ENCODE measurements at regions not wholly inside any gene's neighbourhood (a gene's known extent, or its start where the extent isn't known, plus 50 kb on each side); places are given as distances from the start of the nearest gene placed in this dataset.
"Not testable (repeated sequence)": the region's sequence is repeated elsewhere in the genome, so short reads cannot be mapped to it uniquely, and the experiment has no call there.

DNA sequence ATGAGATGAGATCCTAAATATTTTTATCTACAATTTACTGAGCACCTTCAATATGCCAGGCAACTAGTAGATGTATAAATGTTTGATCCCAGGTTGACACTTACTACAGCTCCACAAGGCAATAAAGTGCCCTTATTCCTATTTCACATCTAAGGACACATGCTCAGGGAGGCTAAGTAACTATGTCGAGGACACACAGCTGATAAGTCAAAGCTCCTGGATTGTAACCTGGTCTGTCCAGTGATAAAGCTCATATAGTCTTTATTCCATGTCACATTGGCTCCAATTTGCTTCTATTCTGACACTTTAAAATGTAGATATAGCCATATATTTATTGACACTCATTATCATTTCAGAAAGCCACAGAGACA is 93.8 kb upstream of the BMAL1 start:
- DNase-seq, result no peak

DNA sequence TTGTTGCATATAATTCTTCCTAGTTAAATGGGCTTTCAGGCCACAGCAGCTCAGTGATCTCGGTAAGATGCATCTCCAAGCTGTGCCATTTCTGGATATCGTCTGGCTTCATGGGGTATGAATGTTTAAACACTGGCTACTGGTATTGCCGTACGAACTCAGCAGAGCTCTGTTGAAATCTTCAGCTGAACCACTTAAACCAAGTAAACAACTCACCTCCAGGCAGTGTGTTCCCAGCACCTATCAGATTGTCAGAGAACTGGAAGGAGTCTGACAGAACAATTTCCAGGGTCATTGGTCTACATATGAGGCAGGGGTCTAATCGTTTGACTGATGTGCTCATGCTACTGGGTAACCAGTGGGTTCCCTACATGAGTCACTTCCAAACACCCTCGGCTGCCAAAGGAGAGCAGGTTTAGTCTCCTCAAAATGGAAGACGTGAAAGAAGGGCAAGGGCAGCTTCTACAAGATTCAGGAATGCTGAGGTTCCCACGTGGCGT is 93.2 kb upstream of the BMAL1 start:
- no peak for DNase-seq

DNA sequence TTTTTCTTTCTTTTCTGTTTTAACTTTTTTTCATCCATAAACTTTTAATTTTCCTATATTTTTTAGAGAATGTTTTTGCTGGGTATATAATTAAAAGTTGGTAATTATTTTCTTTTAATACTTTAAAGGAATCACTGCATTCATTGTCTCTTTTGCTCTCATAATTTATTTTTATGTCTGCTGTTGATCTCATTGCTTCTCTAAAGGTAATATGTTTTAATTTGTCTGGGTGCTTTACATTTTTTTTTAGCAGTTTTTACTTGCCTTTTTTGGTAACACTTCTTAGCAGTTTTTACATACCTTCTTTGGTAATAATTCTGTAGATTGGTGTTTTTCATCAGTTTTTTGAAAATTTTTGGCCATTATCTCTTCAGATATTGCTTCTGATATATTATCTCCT is 89.4 kb upstream of the BMAL1 start:
- DNase-seq, result no peak

DNA sequence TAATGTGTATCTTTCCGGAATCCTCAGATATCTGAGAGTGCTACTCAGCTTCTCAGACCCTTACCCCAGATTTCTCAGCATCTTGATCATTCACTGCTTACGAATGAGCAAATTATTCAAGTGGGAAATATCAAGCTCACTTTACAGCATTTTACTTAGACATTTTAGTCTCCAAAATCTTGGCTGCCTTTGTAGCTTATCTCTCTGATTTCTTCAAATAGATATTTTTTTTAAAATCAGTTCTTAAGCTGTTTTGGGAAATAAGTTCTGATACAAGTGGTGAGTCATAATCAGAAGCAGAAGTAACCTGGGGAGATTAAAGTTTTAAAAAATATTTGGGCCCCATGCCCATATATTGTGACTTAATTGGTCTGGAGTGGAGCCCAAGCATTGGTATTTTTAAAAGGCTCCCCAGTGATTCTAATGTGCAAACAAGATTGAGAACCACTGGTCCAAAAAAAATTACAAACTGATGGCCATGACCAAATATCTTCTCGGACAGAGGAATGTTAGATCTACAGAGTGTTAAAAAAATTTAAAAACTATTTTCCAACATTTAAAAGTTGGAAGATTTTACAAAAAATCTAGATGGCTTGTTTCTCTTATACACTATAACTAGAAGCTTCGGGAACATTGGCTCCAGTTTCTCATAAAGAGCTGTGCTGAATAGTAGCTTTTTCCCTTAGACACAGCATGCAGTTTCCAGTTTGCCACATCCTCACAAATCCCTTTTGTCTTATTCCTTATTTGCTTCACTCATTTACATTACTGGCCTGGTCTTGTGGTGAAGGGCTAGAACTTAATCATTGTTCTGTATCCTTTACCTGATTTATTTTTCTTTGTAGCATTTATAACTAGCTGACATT is 87.8 kb upstream of the BMAL1 start:
- no peak for DNase-seq

DNA sequence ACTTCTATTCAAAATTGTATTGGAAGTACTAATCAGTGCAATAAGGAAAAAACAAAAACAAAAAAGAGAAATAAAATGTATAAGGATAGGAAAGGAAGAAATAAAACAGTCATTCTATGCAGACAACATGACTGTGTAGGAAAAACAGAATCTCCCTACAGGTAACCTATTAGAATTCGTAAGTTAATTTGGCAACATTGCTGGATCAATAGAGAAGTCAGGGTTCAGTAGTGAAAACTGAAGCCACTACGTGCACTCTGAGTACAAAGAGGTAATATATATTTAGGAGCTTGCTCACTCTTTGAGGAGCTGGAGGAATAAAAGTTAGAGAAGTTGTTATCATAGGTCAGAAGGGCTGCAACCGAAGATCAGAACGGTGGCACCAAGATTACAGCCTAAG is 84.0 kb upstream of the BMAL1 start:
- DNase-seq, result no peak

DNA sequence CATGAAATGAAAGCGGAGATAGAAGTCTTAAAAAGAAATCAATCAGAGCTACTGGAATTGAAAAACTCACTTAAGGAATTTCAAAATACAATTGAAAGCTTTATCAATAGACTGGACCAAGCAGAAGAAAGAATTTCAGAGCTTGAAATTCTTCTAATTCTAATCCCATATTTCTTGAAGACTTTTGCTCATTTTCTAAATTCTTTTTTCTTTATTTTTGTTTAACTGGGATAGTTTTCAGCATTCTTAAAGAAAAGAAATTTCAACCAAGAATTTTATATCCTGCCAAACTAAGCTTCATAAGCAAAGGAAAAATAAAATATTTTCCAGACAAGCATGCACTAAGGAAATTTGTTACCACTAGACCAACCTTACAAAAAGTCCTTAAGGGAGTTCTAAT is 80.2 kb upstream of the BMAL1 start:
- not testable (repeated sequence) for DNase-seq

DNA sequence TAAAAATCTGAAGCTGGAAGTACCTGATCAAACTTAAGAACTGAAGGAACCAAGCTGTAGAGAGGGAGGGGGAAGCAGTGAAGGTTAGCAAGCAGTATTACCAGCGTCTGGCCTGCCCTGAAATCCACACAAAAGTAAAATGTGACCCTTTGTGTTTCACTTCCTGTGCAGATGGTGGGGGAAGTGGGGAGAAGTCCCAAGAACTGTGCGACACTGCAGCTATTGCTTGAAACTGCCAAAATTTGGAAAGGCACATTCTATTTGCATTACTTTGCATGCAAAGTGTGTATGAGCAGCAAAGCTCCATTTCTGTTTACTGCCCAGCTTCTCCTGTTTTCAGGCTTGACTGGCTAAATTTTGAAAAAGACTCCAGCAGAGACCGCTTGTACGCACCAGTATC is 72.1 kb upstream of the BMAL1 start:
- no peak for DNase-seq

DNA sequence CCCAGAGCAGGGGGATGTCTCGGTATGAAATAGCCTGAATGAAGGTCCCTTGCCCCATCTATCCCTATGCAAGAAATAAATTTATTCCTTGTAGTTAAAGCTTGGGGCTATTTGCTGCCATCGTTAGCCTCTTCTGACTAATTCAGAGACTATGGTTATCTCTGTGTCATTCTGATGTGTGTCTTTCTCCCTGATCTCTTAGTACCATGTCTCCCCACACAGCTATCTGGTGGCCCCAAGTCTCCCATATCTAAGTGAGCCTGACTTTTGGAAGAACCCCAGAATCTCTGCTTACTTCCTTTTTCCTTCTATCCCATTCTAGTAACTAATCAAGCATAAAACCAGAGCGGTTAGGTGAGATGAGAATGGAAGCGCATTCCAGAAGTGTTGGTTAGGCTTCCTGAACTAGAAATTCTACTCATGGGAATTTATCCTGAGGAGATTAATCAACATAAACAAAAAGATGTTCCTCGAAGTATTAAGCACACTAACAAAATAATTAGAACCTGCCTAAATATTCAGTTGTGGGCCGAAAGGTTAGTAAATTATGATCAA is 71.4 kb upstream of the BMAL1 start:
- no peak for DNase-seq

DNA sequence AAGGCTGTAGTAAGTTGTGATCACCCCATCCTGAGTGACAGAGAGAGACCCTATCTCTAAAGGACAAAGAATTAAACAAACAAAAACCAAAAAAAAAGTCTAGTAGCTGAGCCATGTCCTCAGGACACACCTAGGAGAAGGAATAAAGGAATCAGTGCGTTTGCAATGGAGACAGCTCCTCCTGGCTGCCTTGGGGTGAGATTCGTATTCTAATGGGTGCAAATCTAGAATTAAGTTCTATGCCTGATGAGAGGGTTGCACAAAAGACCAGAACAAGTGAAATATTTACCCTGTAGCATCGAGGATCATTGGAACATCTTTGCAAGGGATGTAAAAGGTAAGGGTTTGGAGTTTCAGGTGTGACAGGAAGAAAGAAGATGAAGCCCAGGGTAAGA is 70.3 kb upstream of the BMAL1 start:
- DNase-seq, result peak in 1 of 3 experiments; percentile 6

DNA sequence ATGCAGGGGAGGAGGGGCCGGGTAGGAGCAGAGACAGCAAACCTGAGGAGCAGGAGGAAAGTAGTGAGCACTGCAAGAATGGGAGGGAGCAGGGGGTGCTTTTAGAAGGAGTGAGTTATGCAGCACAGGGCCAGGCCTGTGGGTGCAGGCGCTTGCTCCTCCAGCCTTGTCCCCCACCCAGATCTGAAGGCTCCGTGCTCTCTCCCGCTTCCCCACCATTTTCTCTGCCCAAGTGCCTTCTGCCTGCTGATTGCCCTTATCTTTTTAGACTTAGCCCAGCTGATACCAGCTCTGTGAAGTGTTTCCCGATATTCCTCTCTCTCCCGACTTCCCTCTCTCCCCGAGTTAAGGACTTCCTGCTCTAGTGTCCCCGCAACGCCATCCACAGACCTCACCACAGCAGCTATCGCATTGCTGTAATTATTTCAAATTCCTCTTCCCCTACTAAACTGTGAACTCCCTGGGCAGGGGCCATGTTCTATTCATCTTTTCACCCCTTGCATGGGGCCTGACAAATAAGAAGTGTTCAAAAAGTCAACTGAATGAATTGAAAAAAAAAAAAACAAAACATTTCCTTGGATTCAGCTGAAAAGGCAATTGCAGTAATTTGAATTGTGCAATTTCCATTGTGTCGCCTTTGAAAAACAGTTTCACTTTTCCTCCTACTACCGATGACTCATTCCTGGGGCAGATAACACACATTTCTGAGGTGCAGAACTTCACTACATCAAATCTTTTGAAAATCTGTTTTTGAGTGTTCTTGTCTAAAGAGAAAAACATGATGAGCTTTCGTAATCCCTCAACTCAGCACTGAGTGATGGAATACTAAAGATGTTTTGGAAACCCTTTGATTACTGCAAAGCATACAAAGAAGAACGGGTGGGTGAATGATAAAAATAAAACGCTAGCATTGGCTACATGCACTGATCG is 69.7 kb upstream of the BMAL1 start:
- peak in 1 of 3 experiments; percentile 10 for DNase-seq

DNA sequence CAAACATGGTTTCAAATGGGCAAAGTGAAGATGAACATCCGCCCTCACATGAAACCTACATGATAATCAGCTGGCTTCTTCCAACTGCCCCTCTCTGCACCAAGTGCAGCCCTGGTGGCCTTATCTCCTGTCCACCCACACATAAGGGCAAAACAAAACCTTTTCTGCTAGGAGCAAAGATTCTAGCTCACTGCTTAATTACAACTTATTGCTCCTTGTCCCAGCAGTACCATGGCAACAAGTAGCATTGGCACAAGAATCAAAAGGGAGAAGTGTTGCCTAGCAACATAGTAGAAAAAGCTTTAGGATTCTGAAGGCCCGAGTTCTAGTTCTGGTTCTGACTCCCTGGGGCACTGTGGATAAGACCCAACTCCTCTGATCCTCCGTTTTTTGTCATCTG is 68.7 kb upstream of the BMAL1 start:
- peak in 1 of 3 experiments; percentile 56 for DNase-seq

DNA sequence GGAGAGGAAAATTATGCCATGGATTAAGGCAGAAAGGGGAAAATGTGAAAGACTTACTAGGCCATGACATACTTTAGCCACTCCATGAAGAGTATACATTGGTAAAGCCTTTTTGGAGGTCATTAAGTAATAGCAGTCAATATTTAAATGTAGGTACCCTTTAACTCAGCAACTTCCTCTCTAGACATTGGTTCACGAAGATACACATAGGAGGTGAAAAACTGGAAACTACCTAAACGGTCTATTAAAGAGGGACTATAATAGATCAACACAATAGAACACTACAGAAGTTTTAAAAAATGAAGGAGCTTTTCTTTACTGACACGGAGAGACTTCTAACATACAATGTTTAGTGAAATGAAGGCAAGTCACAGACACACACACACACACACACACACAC is 68.2 kb upstream of the BMAL1 start:
- DNase-seq, result no peak

DNA sequence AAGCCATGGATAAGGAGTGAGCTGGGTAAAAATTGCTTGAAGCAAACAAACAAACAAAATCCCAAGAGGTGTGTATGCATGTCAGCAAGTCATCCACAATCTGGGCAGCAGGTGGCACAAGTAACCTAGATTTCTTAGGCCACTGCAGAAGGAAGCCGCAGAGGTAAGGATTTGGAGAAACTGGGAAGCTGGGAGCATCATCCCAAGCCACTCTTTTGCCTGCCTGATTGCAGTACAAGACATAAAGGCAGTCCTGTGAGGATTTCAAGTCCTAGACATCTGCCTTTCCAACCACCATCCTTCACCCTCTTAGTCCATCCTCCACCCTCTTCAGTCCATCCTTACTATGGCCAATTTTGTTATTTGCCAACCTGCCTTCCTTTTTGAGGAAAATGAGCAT is 67.2 kb upstream of the BMAL1 start:
- DNase-seq, result peak; percentile 61 to 86 (median 71)

DNA sequence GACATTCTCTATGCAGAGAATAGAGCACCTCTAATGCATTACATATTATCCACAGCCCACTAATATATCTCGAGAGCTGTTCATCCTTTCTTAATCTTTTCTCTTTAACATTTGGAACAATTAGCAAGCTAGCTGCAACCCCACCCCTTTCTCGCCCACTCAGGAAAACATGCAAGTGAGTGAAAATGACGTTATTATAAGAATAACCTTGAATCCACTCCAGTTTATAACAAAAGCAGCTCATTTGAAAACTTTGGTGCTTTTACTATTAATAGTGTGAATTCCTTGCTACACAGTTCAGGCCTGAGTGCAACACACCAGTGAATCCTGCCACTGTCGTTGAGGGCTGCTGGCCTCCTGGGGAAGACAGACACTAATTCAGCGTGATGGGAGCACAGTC is 63.3 kb upstream of the BMAL1 start:
- no peak for DNase-seq

DNA sequence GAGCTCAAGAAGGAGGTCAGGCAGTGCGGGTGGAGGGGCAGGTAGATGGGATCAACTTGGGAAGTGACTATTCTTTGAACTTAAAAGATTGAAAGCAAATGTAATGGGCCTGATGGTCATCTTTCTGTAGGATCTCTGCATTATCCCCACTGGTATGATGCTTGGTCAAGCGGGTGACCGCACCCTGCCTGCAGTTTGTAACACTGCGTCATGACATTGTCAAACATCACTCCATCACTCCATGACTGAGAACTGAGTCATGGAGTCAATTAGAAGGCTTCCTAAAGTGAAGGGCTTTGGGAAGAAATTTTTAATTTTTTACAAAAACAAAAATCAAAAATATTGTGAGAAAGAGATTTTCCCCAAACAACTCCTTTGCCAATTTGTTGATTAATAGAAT is 62.4 kb upstream of the BMAL1 start:
- DNase-seq, result no peak

DNA sequence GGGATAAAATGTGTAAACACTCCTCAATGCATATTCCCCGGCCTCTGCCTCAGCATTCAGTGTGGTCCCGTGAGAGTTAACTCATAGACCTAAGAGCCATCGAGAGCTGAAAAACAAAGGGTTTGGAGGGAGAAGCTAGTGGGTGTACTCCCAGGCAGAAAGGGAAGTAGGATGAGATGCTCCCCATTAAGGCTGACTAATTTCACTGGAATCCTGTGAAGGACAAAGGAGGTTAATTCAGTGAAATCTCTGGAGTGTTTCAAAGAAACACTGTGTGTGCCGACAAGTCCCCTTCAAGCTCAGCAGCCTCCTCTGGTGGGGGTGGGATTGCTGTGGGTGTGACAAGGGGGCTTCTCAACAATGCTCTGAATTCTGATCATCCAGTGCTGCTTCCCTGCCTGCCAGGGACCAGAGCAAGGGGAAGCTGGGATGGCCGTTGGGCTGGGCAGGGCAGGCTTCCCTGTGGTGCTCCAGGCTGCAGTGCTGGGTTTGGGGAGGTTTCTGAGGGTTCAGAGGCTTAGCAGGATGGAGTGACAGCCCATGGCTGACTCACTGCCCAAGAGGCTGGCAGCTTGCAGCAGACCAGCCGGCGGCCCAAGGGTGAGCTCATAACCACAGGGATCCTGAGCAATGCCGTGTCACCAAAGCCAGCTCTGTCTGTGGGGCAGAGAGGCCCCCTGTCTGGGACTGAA is 61.4 kb upstream of the BMAL1 start:
- DNase-seq, result no peak

DNA sequence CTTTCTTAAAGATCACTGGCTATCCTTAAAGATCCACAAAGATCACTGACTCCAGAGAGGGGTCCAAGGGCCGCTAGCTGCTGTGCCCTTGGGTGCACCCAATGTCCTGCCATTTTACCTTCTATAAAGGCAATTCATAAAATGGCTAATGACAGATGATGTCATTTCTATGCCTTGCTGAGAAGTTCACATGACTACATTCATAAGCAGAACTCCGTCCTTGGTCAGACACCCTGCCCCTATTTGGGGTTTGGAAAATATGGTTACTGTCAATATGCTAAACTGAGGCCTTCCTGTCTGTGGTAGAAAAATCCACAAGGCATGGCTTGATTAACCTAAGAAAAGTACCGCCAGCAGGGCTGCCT is 60.9 kb upstream of the BMAL1 start:
- DNase-seq, result no peak

DNA sequence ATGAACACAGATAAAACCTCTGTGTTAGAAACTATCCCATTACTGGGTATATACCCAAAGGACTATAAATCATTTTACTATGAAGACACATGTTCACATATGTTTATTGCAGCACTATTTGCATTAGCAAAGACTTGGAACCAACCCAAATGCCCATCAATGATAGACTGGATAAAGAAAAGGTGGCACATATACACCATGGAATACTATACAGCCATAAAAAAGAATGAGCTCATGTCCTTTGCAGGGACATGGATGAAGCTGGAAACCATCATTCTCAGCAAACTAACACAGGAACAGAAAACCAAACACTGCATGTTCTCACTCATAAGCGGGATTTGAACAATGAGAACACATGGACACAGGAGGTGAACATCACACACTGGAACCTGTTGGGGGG is 58.9 kb upstream of the BMAL1 start:
- not testable (repeated sequence) for DNase-seq

DNA sequence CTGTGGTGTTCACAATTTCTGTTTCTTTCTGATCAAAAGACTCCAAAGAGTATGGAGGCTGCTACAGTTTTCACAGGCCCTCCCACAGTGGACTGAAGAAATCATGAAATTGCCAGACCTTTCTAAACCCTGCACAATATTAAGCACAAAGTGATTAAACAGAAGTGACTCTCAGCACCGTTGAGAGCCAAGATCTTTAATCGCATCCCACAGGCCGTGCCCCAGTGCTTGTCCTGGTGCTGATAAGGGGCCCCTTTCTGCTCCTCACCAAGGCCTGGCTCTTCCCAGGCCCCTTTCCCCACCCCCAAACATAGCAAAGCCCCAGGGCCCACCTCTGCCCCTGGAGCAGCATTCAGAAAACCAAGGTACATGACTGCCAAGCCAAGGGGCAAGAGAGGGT is 57.4 kb upstream of the BMAL1 start:
- DNase-seq, result no peak

DNA sequence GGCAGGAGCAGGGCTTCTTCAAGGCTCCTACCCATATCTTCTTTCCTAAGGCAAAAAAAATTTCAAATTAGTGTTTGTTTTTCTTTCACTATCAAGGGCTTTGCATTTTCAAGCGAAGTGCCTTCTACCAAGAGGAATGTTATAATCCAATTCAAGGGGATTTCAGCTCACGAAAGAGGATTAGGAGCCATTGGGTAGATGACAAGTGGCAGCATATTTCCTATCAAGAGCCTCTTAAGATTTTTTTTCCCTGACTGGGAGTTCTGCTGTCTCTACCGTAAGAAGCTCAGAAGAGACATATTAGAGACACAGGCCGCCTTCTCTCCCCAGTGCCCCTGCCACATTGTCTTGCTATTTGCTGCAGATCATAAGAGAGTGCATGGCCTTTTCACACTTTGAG is 55.9 kb upstream of the BMAL1 start:
- DNase-seq, result peak in 1 of 3 experiments; percentile 49

DNA sequence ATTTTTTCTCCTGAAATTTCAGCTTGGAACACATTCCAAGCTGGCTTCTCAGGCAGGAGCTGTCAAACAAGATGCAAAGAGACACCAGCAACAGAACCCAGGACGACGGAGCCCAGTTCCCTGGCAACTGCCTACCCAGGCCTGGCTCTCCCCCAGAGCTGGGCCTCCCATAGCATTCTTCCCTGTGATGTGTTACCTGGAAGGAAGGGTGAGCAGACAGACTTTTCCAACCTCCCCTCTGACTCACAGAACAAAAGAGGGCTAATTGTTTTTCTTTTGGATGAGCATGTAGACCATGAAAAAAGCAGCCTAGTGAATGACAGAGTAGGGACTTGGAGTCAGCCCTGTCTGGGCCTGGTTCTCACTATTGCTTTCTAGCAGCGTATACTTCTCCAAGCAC is 55.3 kb upstream of the BMAL1 start:
- DNase-seq, result no peak

DNA sequence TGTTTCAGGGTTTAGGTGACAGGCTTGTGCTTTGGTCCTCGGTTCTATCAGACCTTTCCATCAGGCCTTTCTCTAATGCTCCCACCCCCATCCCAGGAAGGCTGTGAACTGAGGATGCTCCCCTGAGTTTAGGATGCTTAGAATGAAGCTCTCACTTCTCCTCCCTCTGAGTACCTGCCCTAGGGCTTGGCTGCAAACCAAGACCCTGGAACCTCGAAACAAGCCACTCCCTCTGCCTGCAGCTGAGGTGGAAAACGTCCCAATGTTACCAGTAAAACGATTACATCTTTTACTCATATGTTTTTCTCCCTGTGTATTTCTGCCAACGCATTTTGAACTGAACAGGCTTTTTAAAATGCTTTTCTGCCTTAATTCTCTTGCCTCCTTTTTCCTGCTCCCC is 54.5 kb upstream of the BMAL1 start:
- DNase-seq, result no peak

DNA sequence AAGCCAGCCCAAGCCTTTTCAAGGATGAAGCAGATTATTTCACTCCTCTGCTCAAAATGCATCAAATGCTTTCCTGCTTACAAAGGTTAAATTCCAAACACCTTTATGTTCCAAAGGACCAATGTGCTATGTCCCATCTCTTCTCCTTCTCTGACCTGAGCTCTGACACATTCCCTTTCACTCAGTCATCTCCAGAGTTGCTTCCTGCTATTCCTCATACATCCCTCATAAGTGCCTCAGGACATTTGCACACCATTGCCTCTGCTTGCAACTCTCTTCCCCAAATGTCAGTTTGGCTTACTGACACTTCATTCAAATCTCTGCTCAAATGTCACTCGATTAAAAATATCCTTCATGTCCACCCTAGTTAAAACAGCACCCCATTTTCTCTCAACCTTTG is 53.3 kb upstream of the BMAL1 start:
- no peak for DNase-seq
